ENCODE measurements at regions not wholly inside any gene's neighbourhood (a gene's known extent, or its start where the extent isn't known, plus 50 kb on each side); places are given as distances from the start of the nearest gene placed in this dataset.

- TF ChIP-seq CTCF (IDR thresholded peaks at IDR 0.05): no peak
- TF ChIP-seq EZH2 (IDR thresholded peaks at IDR 0.05): no peak
- no peak for TF ChIP-seq EZH2phosphoT487 (IDR thresholded peaks at IDR 0.05)
Observed at GRCh38 chr9:8140557-8140956, 341.0 kb upstream of the DMAC1 start.
